HCT116 (cell line): ENCODE measurements at regions not wholly inside any gene's neighbourhood (a gene's known extent, or its start where the extent isn't known, plus 50 kb on each side); places are given as distances from the start of the nearest gene placed in this dataset.

Experiments
- ATAC-seq: fragments of 200-7000 bp; cut with Tn5 transposase; 2 replicates; pipeline ENCODE4 v1.9.1; 2020; ENCODE audit warnings: mild to moderate bottlenecking, moderate library complexity
- BruUV-seq: library from RNA; stranded (reverse); fragments of 400-500 nt; replicated peaks from 2 replicates; lab custom pipeline; 2021; lab: Mats Ljungman, UMichigan
- CTCF ChIA-PET: fragments of 300-600 bp; sonication (Branson Sonifier 250); formaldehyde crosslinking; loops from one replicate; lab custom pipeline; 2021; ENCODE audit warnings: antibody characterized with exemption; lab: Charles Lee
- POLR2A ChIA-PET: fragments of 300-600, 350-600 bp; sonication (Branson Sonifier 250); formaldehyde crosslinking; loops from one replicate; lab custom pipeline; 2021; ENCODE audit warnings: antibody characterized with exemption; lab: Charles Lee
- RAD21 ChIA-PET, 2 experiments: fragments of 300-600 bp; sonication (Branson Sonifier 250); formaldehyde crosslinking; loops; one replicate each; lab custom pipeline; 2023; ENCODE audit warnings: low total read pairs in 2 of 2; ENCODE audit not compliant: uncharacterized antibody in 2 of 2, unreplicated experiment in 2 of 2, low non-redundant PET in 1 of 2; lab: Charles Lee
- DNase-seq: peaks from one replicate; pipeline ENCODE4 v3.0.0-alpha.2; 2010; ENCODE audit warnings: low read depth, low spot score
- H2AFZ ChIP-seq: fragments of 200-600 bp; shearing (Covaris generic), sonication (generic); 2 replicates; pipeline ENCODE4 v1.6.1; 2017; ENCODE audit warnings: low read depth, mixed run types, mixed read lengths, antibody characterized with exemption, low read length; ENCODE audit not compliant: poor library complexity, severe bottlenecking
- H3K27ac ChIP-seq: 2 replicates; pipeline ENCODE4 v1.5.1; 2012; ENCODE audit warnings: low read depth, low read length
- H3K27me3 ChIP-seq: fragments of 200-600 bp; sonication (generic); 2 replicates; pipeline ENCODE4 v1.6.1; 2016; ENCODE audit warnings: mixed run types, low read length, mixed read lengths; ENCODE audit not compliant: insufficient read depth
- H3K36me3 ChIP-seq, 2 experiments: fragments of 200-500 bp in 1 of 2; fragments of 200-600 bp in 1 of 2; sonication (Bioruptor generic) in 1 of 2; sonication (generic) in 1 of 2; 2 replicates each; pipeline versions ENCODE4 v1.5.1 to v1.6.1; 2014 to 2016; ENCODE audit warnings: low read length in 2 of 2, inconsistent platforms in 1 of 2, mixed read lengths in 1 of 2, mixed run types in 1 of 2; ENCODE audit not compliant: insufficient read depth in 2 of 2, control insufficient read depth in 1 of 2
- H3K4me1 ChIP-seq, 2 experiments: fragments of 200-600 bp in 1 of 2; sonication (generic) in 1 of 2; 2 replicates each; pipeline versions ENCODE4 v1.5.1 to v1.6.1; 2012 to 2017; ENCODE audit warnings: low read length in 2 of 2, inconsistent platforms in 1 of 2, mild to moderate bottlenecking in 1 of 2, mixed read lengths in 1 of 2, mixed run types in 1 of 2, moderate library complexity in 1 of 2; ENCODE audit not compliant: insufficient read depth in 2 of 2, control insufficient read depth in 1 of 2
- H3K4me2 ChIP-seq: fragments of 200-600 bp; sonication (generic); 2 replicates; pipeline ENCODE4 v1.6.1; 2017; ENCODE audit warnings: mixed run types, low read length, mixed read lengths
- H3K4me3 ChIP-seq, 2 experiments: fragments of 200-600 bp in 1 of 2; sonication (generic) in 1 of 2; replicated peaks in 1 of 2; 2 replicates each; pipeline ENCODE4 v1.5.1; 2011 to 2016; ENCODE audit warnings: low read length in 2 of 2, control low read depth in 1 of 2, low read depth in 1 of 2, mild to moderate bottlenecking in 1 of 2, mixed read lengths in 1 of 2, mixed run types in 1 of 2
- H3K79me2 ChIP-seq: fragments of 200-600 bp; sonication (generic); 2 replicates; pipeline ENCODE4 v1.6.1; 2017; ENCODE audit warnings: mild to moderate bottlenecking, mixed run types, low read length, moderate library complexity, mixed read lengths; ENCODE audit not compliant: insufficient read depth
- H3K9ac ChIP-seq: fragments of 200-600 bp; sonication (generic); 2 replicates; pipeline ENCODE4 v1.6.1; 2016; ENCODE audit warnings: low read length, mixed read lengths
- H3K9me2 ChIP-seq: fragments of 200-600 bp; sonication (generic), shearing (Covaris generic); 2 replicates; pipeline ENCODE4 v1.6.1; 2017; ENCODE audit warnings: mixed run types, mild to moderate bottlenecking, moderate library complexity; ENCODE audit not compliant: insufficient read depth
- H3K9me3 ChIP-seq, 2 experiments: fragments of 200-500 bp in 1 of 2; fragments of 200-600 bp in 1 of 2; sonication (Bioruptor generic) in 1 of 2; sonication (generic) in 1 of 2; 2 replicates each; pipeline ENCODE4 v1.6.1; 2014 to 2017; ENCODE audit warnings: low read length in 2 of 2, mixed read lengths in 2 of 2, inconsistent platforms in 1 of 2, low read depth in 1 of 2, mild to moderate bottlenecking in 1 of 2, mixed run types in 1 of 2, moderate library complexity in 1 of 2; ENCODE audit not compliant: control insufficient read depth in 1 of 2, insufficient read depth in 1 of 2
- H4K20me1 ChIP-seq: fragments of 200-600 bp; sonication (generic), shearing (Covaris generic); 2 replicates; pipeline ENCODE4 v1.6.1; 2017; ENCODE audit warnings: mixed run types, mild to moderate bottlenecking, moderate library complexity; ENCODE audit not compliant: insufficient read depth
- EZH2 ChIP-seq: fragments of 200-600 bp; sonication (generic); IDR thresholded peaks from 2 replicates; pipeline ENCODE4 v1.6.1; 2017; ENCODE audit warnings: antibody characterized with exemption, mixed run types
- RAD21 ChIP-seq: IDR thresholded peaks from 2 replicates; pipeline ENCODE4 v1.6.1; 2012; ENCODE audit warnings: low read depth, mild to moderate bottlenecking
- TCF7L2 ChIP-seq: IDR thresholded peaks from 2 replicates; pipeline ENCODE4 v1.7.0; 2011; ENCODE audit warnings: borderline replicate concordance, inconsistent platforms; ENCODE audit not compliant: insufficient read depth, insufficient read length; ENCODE audit errors: extremely low read depth
- ZFX ChIP-seq: fragments of 450-650 bp; IDR thresholded peaks from 2 replicates; pipeline ENCODE4 v1.6.1; 2017
- ZNF274 ChIP-seq: fragments of 200-500 bp; sonication (Bioruptor generic); IDR thresholded peaks from 2 replicates; pipeline ENCODE4 v1.6.1; 2014; ENCODE audit warnings: mild to moderate bottlenecking, low read depth, low read length, inconsistent platforms
- intact Hi-C: fragments of 100-400 bp; cut with micrococcal nuclease; formaldehyde crosslinking; loops from 2 replicates; pipeline ENCODE4 v1.10.0; 2022

DNA sequence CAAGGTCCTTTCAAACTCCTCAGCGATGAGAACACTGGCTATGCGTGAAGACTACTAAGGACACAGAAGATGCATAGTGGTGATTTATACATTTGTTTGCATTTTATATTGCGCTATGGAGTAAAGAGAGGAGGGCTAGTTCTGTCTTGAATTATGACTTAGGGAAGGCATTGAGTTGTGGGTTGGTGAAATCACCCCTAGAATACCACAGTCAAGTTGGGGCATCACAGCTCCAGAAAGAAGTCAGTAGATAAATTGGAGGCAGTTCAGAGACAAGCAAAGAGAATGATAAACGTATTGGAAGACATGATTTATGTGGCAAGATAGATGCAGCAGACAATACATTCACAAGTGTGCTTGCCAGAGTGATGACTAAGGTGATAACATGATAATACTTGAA lies 460.4 kb downstream of the EPHA4 start:
- no peak overlapping the region for H3K4me2 ChIP-seq
- H3K9me3 ChIP-seq: no peaks in the 10 kb centered on the region
- no peaks in the 10 kb centered on the region for H3K79me2 ChIP-seq
- intact Hi-C loops: no loop called here
- no peak for TF ChIP-seq ZFX
- no peak for TF ChIP-seq RAD21
- no peak overlapping the region for H3K9ac ChIP-seq
- H3K4me3 ChIP-seq: no peak overlapping the region
- DNase-seq (no peak), ATAC-seq (no peak)
- no peaks in the 10 kb centered on the region for H3K9me2 ChIP-seq
- CTCF ChIA-PET: no interaction called here
- RAD21 ChIA-PET: no interaction called here
- POLR2A ChIA-PET: no interaction called here
- no peaks in the 10 kb centered on the region for H3K4me1 ChIP-seq
- H2AFZ ChIP-seq: no peak overlapping the region
- no peaks in the 10 kb centered on the region for H4K20me1 ChIP-seq
- BruUV-seq: no TSS peak
- H3K27me3 ChIP-seq: peaks cover 59% of the 10 kb centered on the region
- H3K36me3 ChIP-seq: no peaks in the 10 kb centered on the region
- no peak overlapping the region for H3K27ac ChIP-seq

DNA sequence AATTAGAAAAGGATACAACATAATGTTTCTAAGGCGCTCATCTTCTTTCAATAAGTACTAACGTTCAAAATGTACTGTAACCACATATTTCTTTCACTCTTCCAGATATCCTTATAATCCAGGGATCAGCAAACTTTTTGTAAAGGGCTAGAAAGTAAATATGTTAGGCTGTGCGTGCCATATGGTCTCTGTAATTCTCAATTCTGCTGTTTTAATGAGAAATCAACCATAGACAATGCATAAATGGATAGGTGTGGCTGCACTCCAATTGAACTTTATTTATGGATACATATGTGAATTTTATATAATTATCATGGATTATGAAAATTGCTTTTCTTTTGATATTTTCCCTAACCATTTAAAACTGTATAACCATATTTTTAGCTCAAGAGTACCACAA lies 459.4 kb downstream of the EPHA4 start:
- Histone ChIP-seq H3K36me3 (no peaks in the 10 kb centered on the region), H3K79me2 (no peaks in the 10 kb centered on the region), H3K4me2 (no peak overlapping the region), H3K9me2 (no peaks in the 10 kb centered on the region), H3K27ac (no peak overlapping the region), H3K9ac (no peak overlapping the region), H3K4me1 (no peaks in the 10 kb centered on the region), H2AFZ (no peak overlapping the region), H4K20me1 (no peaks in the 10 kb centered on the region), H3K4me3 (no peak overlapping the region), H3K9me3 (no peaks in the 10 kb centered on the region), H3K27me3 (peaks cover 54% of the 10 kb centered on the region)
- TF ChIP-seq EZH2 (no peak), TCF7L2 (no peak), ZNF274 (no peak)
- ChIA-PET RAD21 (no interaction called here), CTCF (no interaction called here), POLR2A (no interaction called here)
- no TSS peak for BruUV-seq
- ATAC-seq: no peak
- DNase-seq: no peak
- intact Hi-C loops: no loop called here
